Transverse colon (tissue), 4 donors: ENCODE measurements at regions not wholly inside any gene's neighbourhood (a gene's known extent, or its start where the extent isn't known, plus 50 kb on each side); places are given as distances from the start of the nearest gene placed in this dataset.

Experiments used
- CTCF ChIP-seq, 5 experiments: fragments of 200-600 bp in 3 of 5; fragments of 450-650 bp in 2 of 5; sonication (generic) in 3 of 5; IDR thresholded peaks; 1 replicate in 2 of 5; 2 replicates in 3 of 5; pipeline ENCODE4 v1.5.1; 2016 to 2017; ENCODE audit warnings: antibody characterized with exemption in 5 of 5, inconsistent platforms in 3 of 5, mild to moderate bottlenecking in 2 of 5, moderate library complexity in 1 of 5
- EP300 ChIP-seq: sonication (generic); formaldehyde crosslinking; IDR thresholded peaks from one replicate; pipeline ENCODE4 v1.6.1; 2017; ENCODE audit warnings: antibody characterized with exemption, low read depth
- POLR2A ChIP-seq: fragments of 450-650 bp; IDR thresholded peaks from one replicate; pipeline ENCODE4 v1.6.1; 2016; ENCODE audit warnings: antibody characterized with exemption, mild to moderate bottlenecking, moderate library complexity
- POLR2AphosphoS5 ChIP-seq, 3 donors: sonication (generic); formaldehyde crosslinking; IDR thresholded peaks; one replicate each; pipeline ENCODE4 v1.6.1; 2016; ENCODE audit warnings: antibody characterized with exemption in 3 of 3

GRCh38 chr2:21268878-21269224 is 145.1 kb downstream of the TDRD15 start:
- TF ChIP-seq CTCF (IDR thresholded peaks at IDR 0.05) (no peak), POLR2A (no peak), POLR2AphosphoS5 (IDR thresholded peaks at IDR 0.05) (no peak), EP300 (no peak)
